IPS-15b (cell line): ENCODE measurements at regions not wholly inside any gene's neighbourhood (a gene's known extent, or its start where the extent isn't known, plus 50 kb on each side); places are given as distances from the start of the nearest gene placed in this dataset.

Source experiments
- H3K27me3 ChIP-seq: one replicate; pipeline ENCODE4 v1.6.1; 2013; ENCODE audit warnings: low read length; ENCODE audit not compliant: control insufficient read depth, insufficient read depth
- H3K36me3 ChIP-seq: one replicate; pipeline ENCODE4 v1.6.1; 2013; ENCODE audit warnings: low read length; ENCODE audit not compliant: control insufficient read depth, insufficient read depth
- H3K4me1 ChIP-seq: one replicate; pipeline ENCODE4 v1.6.1; 2013; ENCODE audit warnings: mild to moderate bottlenecking, low read length; ENCODE audit not compliant: control insufficient read depth, insufficient read depth
- H3K4me3 ChIP-seq: one replicate; pipeline ENCODE4 v1.5.1; 2013; ENCODE audit warnings: low read depth, low read length
- H3K9ac ChIP-seq: one replicate; pipeline ENCODE4 v1.6.1; 2013; ENCODE audit warnings: low read depth, mild to moderate bottlenecking, low read length
- H3K9me3 ChIP-seq: one replicate; pipeline ENCODE4 v1.6.1; 2013; ENCODE audit warnings: mild to moderate bottlenecking, low read length; ENCODE audit not compliant: control insufficient read depth, insufficient read depth

DNA sequence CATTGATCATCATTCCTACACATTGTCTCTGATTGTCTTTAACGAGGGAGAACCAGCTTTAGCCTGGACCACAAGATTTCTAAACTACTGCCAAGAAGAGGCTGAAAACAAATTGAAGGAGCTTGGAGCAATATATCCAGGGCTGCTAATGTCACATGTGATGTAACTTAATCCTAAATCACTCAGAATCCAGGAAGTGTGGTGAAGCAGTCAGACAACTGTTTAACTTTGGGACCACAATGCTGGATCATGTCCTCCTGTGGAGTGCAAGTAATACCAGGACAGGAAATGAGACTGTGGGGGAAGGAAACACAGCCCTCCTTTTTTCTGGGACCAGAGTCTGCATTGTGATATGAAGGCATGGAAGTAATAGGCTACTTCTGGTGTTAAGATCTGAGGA lies 430.2 kb downstream of the KCTD12 start:
- H3K27me3 ChIP-seq, result no peaks in the 10 kb centered on the region
- no peaks in the 10 kb centered on the region for H3K9me3 ChIP-seq
- no peak overlapping the region for H3K4me3 ChIP-seq
- H3K36me3 ChIP-seq, result no peaks in the 10 kb centered on the region
- no peak overlapping the region for H3K9ac ChIP-seq
- no peaks in the 10 kb centered on the region for H3K4me1 ChIP-seq

DNA sequence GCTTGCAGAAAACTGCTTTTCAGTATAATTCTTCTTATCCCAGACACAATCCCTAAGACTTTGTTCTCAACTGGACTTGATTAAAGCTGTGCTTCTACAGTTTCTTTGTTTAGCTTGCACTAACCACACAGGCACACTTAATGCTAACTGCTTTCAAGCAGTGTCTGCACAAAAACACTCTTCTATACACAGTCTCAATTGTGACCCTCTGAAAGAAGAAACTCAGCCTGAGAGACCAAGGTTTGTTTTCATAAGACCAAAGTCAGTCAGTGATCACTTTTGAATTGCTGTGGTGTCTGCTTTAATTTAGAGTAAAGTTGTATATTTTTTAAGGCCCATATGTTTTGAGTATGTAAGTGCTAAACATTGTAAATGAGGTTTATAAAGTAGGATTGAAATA lies 431.2 kb downstream of the KCTD12 start:
- no peaks in the 10 kb centered on the region for H3K4me1 ChIP-seq
- no peaks in the 10 kb centered on the region for H3K27me3 ChIP-seq
- no peak overlapping the region for H3K4me3 ChIP-seq
- no peaks in the 10 kb centered on the region for H3K36me3 ChIP-seq
- no peaks in the 10 kb centered on the region for H3K9me3 ChIP-seq
- no peak overlapping the region for H3K9ac ChIP-seq

DNA sequence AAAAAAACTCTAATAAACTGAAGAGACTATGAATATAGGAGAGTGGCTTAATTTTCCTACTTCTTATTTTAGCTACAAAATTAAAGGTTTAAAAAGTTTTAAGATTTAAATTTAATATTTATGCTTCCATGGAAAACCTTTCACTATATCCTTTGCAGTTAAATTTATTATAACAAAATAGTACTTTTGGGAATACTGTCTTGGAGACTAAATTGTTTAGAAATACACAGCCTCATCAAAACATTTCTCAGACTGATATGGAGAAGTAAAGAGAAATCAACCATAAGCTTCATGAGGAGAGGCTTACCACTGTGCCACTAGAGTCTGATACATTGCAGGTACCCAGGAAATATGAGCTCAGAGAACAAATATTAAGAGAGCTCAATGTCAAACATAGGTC lies 436.5 kb downstream of the KCTD12 start:
- no peaks in the 10 kb centered on the region for H3K4me1 ChIP-seq
- H3K36me3 ChIP-seq, result no peaks in the 10 kb centered on the region
- no peaks in the 10 kb centered on the region for H3K9me3 ChIP-seq
- no peaks in the 10 kb centered on the region for H3K27me3 ChIP-seq
- H3K9ac ChIP-seq, result no peak overlapping the region
- no peak overlapping the region for H3K4me3 ChIP-seq

DNA sequence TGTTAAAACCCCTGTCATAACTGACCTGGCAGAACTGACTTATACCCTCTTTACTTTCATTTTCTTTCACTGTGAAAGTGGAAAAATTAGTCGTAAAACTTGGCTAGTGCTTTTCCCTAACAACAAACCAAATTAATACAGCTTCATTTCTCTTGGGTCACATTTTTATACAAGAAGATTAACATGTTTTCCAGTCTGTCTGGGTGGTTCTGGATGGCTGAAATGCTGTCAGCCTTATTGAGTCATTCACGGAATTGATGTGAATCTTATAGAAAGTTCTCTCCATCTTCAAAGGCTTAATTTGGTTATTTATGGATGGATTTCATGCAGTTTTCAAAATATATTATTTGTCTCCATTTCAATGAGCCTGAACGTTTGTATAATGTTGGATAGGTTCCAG lies 440.0 kb downstream of the KCTD12 start:
- no peaks in the 10 kb centered on the region for H3K27me3 ChIP-seq
- no peaks in the 10 kb centered on the region for H3K9me3 ChIP-seq

DNA sequence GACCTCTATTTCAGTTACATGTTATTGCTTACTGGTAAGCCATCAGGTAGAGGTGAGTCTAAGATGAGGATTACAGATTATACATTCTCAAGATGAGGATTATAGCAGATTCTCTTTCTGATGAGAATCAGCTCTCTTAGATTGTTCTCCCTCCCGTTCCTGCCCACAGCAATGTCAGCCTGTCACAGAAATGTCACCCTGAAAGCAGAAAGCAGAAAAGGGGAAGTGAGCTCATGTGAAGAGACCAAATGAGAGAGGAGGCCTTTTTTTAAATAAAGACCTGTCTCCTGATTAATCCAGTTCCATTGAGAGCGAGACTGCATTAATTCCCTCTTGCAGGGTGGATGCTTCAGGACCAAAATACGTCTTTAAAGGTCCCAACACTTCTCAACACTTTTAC lies 445.6 kb downstream of the KCTD12 start:
- Histone ChIP-seq H3K4me3 (no peak overlapping the region), H3K4me1 (no peaks in the 10 kb centered on the region), H3K36me3 (no peaks in the 10 kb centered on the region), H3K9me3 (no peaks in the 10 kb centered on the region), H3K9ac (no peak overlapping the region), H3K27me3 (no peaks in the 10 kb centered on the region)

More for the DNA sequence above, 440.0 kb downstream of the KCTD12 start:
- Histone ChIP-seq H3K4me1 (no peaks in the 10 kb centered on the region), H3K4me3 (no peak overlapping the region), H3K36me3 (no peaks in the 10 kb centered on the region), H3K9ac (no peak overlapping the region)

DNA sequence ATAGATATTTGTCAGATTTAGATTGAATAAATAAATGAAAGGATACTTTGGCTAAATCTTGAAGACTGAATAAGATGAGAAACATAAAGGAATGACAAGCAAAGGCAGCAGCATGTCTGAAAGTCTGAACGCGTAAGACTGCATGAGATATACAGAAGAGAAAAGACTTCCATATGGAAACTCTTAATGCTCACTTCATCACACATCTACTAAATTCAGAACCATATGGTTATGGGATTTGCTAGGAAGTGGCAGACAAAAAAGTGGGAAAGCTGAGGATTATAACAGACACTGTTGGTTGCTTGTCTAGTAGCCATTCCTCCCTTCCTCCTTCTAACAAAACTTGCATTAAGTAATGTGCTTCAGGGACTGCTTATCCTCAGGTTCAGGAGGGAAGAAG lies 446.7 kb downstream of the KCTD12 start:
- no peak overlapping the region for H3K4me3 ChIP-seq
- H3K9ac ChIP-seq, result no peak overlapping the region
- no peaks in the 10 kb centered on the region for H3K36me3 ChIP-seq

DNA sequence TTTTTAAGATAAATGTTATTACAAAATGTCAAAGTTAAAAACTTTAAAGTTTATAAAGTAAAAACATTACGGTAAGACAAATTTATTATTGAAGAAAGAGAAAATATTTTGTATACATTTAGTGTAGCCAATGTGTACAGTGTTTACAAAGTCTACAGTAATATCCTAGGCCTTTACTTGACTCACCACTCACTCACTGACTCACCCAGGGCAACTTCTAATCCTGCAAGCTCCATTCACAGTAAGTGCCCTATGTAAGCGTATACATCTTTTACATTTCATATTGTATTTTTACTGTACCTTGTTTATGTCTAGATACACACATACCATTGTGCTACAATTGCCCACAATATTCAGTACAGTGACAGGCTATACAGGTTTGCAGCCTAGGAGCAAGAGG lies 448.2 kb downstream of the KCTD12 start:
- H3K27me3 ChIP-seq, result no peaks in the 10 kb centered on the region
- no peaks in the 10 kb centered on the region for H3K4me1 ChIP-seq
- H3K9me3 ChIP-seq, result no peaks in the 10 kb centered on the region
- no peaks in the 10 kb centered on the region for H3K36me3 ChIP-seq
- no peak overlapping the region for H3K9ac ChIP-seq
- no peak overlapping the region for H3K4me3 ChIP-seq

More for the DNA sequence above, 446.7 kb downstream of the KCTD12 start:
- H3K9me3 ChIP-seq, result no peaks in the 10 kb centered on the region
- no peaks in the 10 kb centered on the region for H3K27me3 ChIP-seq
- H3K4me1 ChIP-seq, result no peaks in the 10 kb centered on the region

DNA sequence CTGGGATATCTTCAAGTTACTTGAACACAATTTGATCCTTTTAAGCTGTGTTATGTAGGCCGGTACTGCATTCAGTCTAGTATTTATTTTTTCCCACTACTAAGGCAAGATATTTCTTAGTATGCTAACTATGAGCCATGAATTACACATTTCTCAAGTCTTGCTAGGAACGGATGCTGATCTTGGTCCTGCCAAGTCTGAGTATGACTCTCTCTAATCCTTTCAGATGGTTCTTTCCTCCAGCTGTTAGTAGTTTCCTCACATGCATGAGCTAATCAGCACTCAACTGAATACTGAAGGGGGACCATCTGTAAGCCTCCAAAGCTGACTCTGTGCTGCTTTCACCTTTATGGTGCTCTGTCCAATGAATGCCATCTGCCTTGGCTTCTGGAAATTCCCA lies 460.3 kb downstream of the KCTD12 start:
- no peaks in the 10 kb centered on the region for H3K36me3 ChIP-seq
- H3K4me3 ChIP-seq, result no peak overlapping the region
- no peaks in the 10 kb centered on the region for H3K9me3 ChIP-seq
- no peak overlapping the region for H3K9ac ChIP-seq
- no peaks in the 10 kb centered on the region for H3K27me3 ChIP-seq
- no peaks in the 10 kb centered on the region for H3K4me1 ChIP-seq

DNA sequence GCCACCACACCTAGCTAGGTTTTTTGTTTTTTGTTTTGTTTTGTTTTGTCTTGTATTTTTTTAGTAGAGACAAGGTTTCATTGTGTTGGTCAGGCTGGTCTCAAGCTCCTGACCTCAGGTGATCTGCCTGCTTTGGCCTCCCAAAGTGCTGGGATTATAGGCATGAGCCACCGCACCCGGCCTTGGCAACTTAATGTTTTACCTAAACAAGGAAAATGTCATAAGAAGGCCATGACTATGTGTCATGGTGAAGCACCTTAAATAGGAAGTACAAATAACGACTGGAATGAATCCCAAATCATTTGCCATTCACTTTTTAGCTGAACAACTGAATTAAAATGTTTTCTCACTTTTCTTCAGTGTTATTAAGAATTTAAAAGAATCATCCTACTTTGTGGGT lies 465.2 kb downstream of the KCTD12 start:
- H3K36me3 ChIP-seq, result no peaks in the 10 kb centered on the region
- no peak overlapping the region for H3K9ac ChIP-seq
- no peaks in the 10 kb centered on the region for H3K27me3 ChIP-seq
- H3K4me1 ChIP-seq, result no peaks in the 10 kb centered on the region
- H3K9me3 ChIP-seq, result no peaks in the 10 kb centered on the region
- H3K4me3 ChIP-seq, result no peak overlapping the region

DNA sequence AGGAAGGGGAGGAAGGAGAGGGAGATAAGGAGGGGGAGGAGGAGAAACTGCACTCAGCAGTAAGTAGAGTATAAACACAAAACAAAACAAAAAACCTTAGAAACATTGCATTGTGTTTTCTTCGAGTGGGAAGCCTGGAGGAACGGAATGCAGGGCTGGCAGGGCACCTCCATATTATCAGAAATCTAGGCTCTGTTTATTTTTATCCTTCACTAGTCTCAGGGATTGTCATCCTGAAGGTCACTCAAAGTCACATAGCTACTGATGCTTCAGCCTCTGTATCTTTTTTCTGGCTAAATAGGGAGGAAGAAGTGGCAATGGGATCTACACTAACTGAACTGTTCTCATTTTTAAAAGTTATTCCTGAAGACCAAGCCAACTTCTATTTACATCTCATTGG lies 467.8 kb downstream of the KCTD12 start:
- H3K9ac ChIP-seq, result no peak overlapping the region
- no peaks in the 10 kb centered on the region for H3K4me1 ChIP-seq

DNA sequence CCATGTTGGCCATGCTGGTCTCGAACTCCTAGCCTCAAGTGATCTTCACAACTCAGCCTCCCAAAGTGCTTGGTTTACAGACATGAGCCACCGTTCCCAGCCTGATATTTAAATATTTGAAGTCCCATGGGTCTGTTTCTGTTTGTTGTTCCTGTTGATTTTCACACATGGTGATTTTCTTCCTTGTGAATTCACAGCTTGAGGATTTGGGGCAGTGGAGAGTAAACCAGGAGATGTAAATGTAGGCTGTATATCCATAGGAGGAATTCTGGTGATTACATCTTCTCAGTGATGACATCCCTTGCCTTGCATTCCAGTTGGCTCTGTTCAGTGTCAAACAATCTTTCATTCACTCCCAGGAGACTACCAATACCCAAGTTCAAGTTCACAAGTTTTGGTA lies 471.9 kb downstream of the KCTD12 start:
- Histone ChIP-seq H3K27me3 (no peaks in the 10 kb centered on the region), H3K4me1 (no peaks in the 10 kb centered on the region), H3K36me3 (no peaks in the 10 kb centered on the region), H3K9ac (no peak overlapping the region), H3K4me3 (no peak overlapping the region), H3K9me3 (no peaks in the 10 kb centered on the region)

More for the DNA sequence above, 467.8 kb downstream of the KCTD12 start:
- Histone ChIP-seq H3K36me3 (no peaks in the 10 kb centered on the region), H3K4me3 (no peak overlapping the region), H3K9me3 (no peaks in the 10 kb centered on the region), H3K27me3 (no peaks in the 10 kb centered on the region)

DNA sequence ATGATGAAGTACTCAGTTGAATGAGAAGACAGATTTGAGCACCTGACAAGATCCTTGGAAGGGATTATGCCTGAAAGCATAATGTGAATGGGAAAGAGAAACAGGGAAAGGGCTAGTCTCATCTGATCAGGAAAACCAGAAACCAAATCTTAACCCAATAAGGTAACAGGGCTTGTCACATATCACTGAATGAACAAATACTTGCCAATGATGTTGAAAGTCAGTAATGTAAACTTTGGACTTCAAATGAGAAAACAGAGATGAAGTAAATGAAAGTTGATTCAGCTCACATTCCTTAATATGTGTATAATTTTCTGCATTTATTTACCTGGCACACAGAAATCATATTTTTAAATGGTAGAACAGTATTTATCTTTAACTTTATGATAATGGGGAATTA lies 480.0 kb downstream of the KCTD12 start:
- no peak overlapping the region for H3K9ac ChIP-seq
- H3K36me3 ChIP-seq, result no peaks in the 10 kb centered on the region
- no peaks in the 10 kb centered on the region for H3K9me3 ChIP-seq
- H3K4me3 ChIP-seq, result no peak overlapping the region
- no peaks in the 10 kb centered on the region for H3K27me3 ChIP-seq
- no peaks in the 10 kb centered on the region for H3K4me1 ChIP-seq

DNA sequence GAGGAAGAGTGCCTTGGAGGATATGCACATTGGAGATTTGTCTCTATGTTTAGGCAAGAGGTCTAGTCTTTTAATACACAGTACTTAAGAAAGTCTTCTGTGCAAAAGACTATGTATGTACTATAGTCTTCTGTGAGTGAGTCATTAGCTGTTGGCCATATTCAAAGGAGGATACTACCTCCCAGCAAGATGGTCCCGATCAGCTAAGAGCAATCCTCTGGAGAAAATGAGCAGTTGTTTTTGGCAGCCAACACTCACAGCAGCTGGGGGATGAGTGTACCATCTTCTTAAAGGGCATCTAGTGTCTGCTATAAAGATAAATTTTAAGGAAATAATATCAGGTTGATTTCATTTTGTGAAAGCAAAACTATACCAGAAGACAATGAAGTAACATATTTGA lies 487.8 kb downstream of the KCTD12 start:
- no peak overlapping the region for H3K9ac ChIP-seq
- no peaks in the 10 kb centered on the region for H3K27me3 ChIP-seq
- H3K4me1 ChIP-seq, result no peaks in the 10 kb centered on the region
- H3K36me3 ChIP-seq, result no peaks in the 10 kb centered on the region
- H3K4me3 ChIP-seq, result no peak overlapping the region
- H3K9me3 ChIP-seq, result no peaks in the 10 kb centered on the region
